ENCODE measurements at regions not wholly inside any gene's neighbourhood (a gene's known extent, or its start where the extent isn't known, plus 50 kb on each side); places are given as distances from the start of the nearest gene placed in this dataset.

- TF ChIP-seq GABPA (IDR thresholded peaks at IDR 0.05 in 1 of 2, conservative IDR thresholded peaks at IDR 0.05 in 1 of 2) (no peak), CTCF (IDR thresholded peaks at IDR 0.05; ENCODE audit: low read depth, low read length, missing input control) (no peak), MAX (IDR thresholded peaks at IDR 0.05) (no peak), RXRA (IDR thresholded peaks at IDR 0.05) (no peak), FOXA1 (IDR thresholded peaks at IDR 0.05) (no peak), ZBTB33 (IDR thresholded peaks at IDR 0.05) (no peak), TAF1 (conservative IDR thresholded peaks at IDR 0.05) (no peak), RAD21 (IDR thresholded peaks at IDR 0.05) (no peak), NR2F2 (IDR thresholded peaks at IDR 0.05) (no peak), JUND (IDR thresholded peaks at IDR 0.05) (no peak)
- TF ChIP-seq, protein P1, sequence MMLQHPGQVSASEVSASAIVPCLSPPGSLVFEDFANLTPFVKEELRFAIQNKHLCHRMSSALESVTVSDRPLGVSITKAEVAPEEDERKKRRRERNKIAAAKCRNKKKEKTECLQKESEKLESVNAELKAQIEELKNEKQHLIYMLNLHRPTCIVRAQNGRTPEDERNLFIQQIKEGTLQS (IDR thresholded peaks at IDR 0.05), result no peak
Observed at GRCh38 chr10:129074939-129075338, 392.1 kb upstream of the MGMT start.

Data from liver (tissue), 3 donors.